GM12864 (cell line): ENCODE measurements at regions not wholly inside any gene's neighbourhood (a gene's known extent, or its start where the extent isn't known, plus 50 kb on each side); places are given as distances from the start of the nearest gene placed in this dataset.

Experiments
- DNase-seq: peaks from one replicate; pipeline ENCODE4 v3.0.0-alpha.2; 2011; ENCODE audit warnings: low read depth
- H3K4me3 ChIP-seq: 2 replicates; pipeline ENCODE4 v1.5.1; 2011; ENCODE audit warnings: mild to moderate bottlenecking, low read depth, low read length, control low read depth
- TF ChIP-seq, protein P1 (sequence below): IDR thresholded peaks from 2 replicates; pipeline ENCODE4 v1.5.1; 2011; ENCODE audit warnings: low read depth, mild to moderate bottlenecking, moderate library complexity, low read length, control low read depth, inconsistent platforms; ENCODE audit errors: missing control alignments

DNA sequence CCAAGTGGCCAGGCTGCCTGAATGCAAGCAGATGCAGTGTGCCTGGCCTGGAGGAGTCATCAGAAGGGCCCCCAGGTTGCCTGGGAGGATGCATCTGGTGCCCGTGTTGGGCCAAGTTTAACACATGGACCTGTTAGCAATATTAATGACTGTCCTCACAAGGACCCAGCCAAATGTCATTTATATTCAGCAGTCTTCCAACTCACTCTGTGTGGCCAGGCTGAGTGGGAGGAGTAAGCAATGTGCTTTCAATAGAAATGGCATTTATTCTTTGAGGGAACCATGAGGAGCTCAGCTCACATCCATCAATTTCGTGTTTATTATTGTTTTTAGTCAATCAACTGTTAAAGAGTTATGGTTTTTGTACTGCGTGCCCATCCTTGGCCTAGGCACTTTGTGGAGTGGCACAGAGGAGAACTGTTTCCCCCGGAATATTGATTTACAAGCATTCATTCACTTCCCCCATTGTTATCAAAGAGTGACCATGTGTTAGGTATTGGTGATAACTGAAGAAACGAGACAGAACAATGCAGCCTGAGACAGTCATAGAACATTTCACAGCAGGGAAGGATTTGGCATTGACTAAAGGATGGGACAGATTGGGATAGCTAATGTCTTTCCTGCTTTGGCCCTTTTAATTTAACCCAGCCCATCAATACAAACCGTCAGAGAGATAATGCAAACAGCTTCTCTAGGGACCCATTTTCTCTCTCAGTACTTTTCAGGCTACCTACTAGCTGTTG is 725.2 kb downstream of the TSN start:
- no peak for DNase-seq
- TF ChIP-seq, protein P1, sequence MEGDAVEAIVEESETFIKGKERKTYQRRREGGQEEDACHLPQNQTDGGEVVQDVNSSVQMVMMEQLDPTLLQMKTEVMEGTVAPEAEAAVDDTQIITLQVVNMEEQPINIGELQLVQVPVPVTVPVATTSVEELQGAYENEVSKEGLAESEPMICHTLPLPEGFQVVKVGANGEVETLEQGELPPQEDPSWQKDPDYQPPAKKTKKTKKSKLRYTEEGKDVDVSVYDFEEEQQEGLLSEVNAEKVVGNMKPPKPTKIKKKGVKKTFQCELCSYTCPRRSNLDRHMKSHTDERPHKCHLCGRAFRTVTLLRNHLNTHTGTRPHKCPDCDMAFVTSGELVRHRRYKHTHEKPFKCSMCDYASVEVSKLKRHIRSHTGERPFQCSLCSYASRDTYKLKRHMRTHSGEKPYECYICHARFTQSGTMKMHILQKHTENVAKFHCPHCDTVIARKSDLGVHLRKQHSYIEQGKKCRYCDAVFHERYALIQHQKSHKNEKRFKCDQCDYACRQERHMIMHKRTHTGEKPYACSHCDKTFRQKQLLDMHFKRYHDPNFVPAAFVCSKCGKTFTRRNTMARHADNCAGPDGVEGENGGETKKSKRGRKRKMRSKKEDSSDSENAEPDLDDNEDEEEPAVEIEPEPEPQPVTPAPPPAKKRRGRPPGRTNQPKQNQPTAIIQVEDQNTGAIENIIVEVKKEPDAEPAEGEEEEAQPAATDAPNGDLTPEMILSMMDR = no peak
- no peak overlapping the region for H3K4me3 ChIP-seq

DNA sequence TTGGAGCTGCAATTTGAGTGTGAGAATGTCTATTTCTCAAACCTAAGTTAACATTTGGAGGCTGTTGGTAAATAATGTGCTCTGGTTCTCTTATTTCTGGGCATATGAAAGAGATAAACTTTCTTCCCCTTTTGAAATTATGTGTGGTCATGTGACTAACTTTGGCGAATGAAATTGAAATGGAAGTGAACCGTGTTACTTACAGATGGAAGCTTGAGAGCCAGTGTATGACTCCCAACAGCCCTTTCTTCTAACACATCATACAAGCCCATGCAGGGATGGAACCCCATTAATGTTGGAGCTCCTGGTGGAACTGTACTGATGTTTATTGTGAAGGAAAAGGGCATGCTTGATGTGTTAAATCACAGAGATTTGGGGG is 725.8 kb downstream of the TSN start:
- no peak for DNase-seq
- H3K4me3 ChIP-seq = no peak overlapping the region
- TF ChIP-seq, protein P1 = no peak

DNA sequence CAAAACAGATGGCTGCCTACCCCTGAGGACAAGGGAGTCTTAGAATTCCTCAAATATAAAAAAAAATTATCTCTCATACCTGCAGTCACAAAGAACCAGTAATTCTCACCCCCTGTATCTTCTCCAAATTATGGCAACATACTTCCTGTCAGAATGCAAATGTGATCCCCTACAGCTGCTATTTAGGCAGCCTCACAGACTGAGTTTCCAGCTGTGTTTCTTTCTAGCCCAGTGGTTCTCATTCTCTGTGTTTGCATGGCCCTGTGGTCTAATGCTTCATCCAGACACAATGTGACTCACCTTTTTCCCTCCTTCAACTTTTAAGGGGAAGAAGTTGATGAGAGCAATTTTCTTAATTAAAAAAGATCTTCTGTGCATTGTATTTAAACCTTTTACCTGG is 726.3 kb downstream of the TSN start:
- TF ChIP-seq, protein P1 = no peak
- H3K4me3 ChIP-seq = no peak overlapping the region
- DNase-seq = no peak

DNA sequence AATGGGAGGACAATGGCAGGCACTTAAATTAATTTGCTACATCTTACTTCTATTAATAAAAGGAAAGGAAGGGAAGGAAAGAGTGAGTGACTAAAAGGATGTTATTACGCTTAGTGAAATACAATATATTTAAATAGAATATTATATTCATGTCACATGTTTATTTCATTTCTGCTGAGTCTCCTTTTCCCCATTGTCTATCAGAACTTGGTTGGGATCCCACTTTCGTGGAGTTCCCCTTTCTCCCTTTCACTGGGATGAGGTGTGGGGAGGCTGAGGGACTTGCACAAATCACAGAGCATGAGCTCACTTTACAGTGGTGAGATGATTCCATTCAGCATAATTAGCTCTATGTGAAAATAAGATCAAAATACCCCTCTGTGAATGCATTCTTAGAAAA is 730.6 kb downstream of the TSN start:
- no peak for DNase-seq
- no peak overlapping the region for H3K4me3 ChIP-seq
- TF ChIP-seq, protein P1 = no peak

DNA sequence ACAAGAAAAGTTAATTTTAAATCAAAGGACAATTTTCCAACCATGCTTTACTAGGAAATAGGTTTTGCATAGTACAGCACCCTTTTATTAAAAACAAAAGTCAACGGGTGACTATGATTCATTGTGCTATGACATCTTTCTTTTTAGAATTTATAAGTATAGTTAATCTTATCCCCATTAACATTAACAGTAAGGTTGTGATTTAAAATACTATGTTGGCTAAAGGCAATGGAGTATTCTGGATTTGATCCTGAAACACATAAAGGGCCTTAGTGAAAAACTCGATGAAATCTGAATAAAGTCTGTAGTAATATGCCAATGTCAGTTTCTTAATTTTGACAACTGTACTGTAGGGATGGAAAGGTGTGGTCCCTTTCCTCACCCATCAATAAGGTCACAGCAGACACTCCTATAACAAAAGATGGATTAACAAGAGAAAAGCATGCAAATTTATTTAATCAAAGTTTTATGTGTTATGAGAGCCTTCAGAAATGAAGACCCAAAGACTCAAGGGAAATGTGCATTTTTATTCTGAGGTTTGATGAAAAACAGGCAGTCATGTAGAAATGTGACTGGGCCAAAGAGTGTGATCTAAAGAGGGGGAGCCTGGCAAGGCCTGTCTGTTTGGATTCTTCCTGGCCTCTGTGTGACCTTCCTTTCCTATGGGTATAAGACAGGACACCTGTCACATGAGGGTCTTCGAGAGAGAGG is 731.4 kb downstream of the TSN start:
- no peak overlapping the region for H3K4me3 ChIP-seq
- TF ChIP-seq, protein P1 = no peak
- DNase-seq = no peak

DNA sequence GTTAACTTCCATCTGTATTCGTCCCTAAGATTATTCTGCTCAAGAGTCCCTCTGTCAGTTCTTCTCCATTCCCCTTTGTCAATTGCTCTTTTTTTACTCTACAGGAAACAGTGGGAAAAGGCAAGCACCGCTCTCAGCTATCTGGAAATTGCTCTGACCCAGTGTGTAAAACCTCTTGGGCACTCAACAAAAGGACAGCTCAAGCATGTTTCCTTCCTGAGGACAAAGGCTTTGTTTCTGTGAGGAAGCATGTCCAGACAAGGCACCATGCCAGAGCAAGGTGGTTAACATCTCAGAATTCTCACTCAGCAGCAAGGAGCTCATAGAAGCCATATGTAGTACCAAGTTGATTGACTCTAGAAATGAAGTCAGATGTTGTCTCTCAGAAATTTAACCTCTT is 735.6 kb downstream of the TSN start:
- TF ChIP-seq, protein P1 = no peak
- H3K4me3 ChIP-seq = no peak overlapping the region
- no peak for DNase-seq
